WERI-Rb-1 (cell line): ENCODE measurements at regions not wholly inside any gene's neighbourhood (a gene's known extent, or its start where the extent isn't known, plus 50 kb on each side); places are given as distances from the start of the nearest gene placed in this dataset.

Experiments used
- DNase-seq: peaks from one replicate; pipeline ENCODE4 v3.0.0-alpha.2; 2020
- H3K27ac ChIP-seq: fragments of 250-450 bp; sonication (Bioruptor Pico); 2 replicates; pipeline ENCODE4 v1.5.1; 2020; ENCODE audit warnings: mild to moderate bottlenecking, moderate library complexity
- H3K27me3 ChIP-seq: fragments of 250-450 bp; sonication (Bioruptor Pico); 2 replicates; pipeline ENCODE4 v1.5.1; 2021; ENCODE audit warnings: mild to moderate bottlenecking, low read depth, moderate library complexity; ENCODE audit not compliant: insufficient read depth, severe bottlenecking
- H3K36me3 ChIP-seq: fragments of 250-450 bp; sonication (Bioruptor Pico); 2 replicates; pipeline ENCODE4 v1.5.1; 2020; ENCODE audit warnings: mild to moderate bottlenecking, moderate library complexity
- H3K4me3 ChIP-seq: 2 replicates; pipeline ENCODE4 v1.5.1; 2011; ENCODE audit warnings: low read depth, mild to moderate bottlenecking, control low read depth, low read length
- H3K9me3 ChIP-seq: fragments of 250-450 bp; sonication (Bioruptor Pico); 2 replicates; pipeline ENCODE4 v1.5.1; 2021; ENCODE audit warnings: mild to moderate bottlenecking, moderate library complexity; ENCODE audit not compliant: severe bottlenecking
- TF ChIP-seq, protein P1 (sequence below): IDR thresholded peaks from 2 replicates; pipeline ENCODE4 v1.5.1; 2011; ENCODE audit warnings: low read depth, mild to moderate bottlenecking, control low read depth, inconsistent platforms, low read length

DNA sequence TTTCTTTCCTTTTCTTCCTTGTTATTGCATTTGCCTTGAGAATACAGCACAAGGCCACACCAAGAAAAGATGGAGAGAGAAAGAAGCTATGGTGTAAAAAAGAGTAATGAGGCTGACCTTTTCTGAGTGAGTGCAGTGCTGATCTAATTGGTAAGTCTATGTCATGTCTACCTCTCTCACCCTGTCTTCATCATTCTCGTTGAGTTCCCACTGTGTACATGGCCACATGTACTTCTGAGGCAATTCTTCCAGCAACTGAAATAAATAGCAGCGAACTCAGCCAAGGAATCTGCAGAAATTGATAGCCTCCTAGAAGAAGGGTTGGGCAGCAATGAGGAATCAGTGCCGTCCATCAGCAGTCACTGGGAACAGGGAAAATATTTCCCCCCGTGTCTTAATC lies 367.2 kb upstream of the SPTLC3 start:
- Histone ChIP-seq H3K27ac (no peak overlapping the region), H3K4me3 (no peak overlapping the region), H3K36me3 (no peaks in the 10 kb centered on the region), H3K27me3 (no peaks in the 10 kb centered on the region), H3K9me3 (no peaks in the 10 kb centered on the region)
- no peak for DNase-seq
- TF ChIP-seq, protein P1, sequence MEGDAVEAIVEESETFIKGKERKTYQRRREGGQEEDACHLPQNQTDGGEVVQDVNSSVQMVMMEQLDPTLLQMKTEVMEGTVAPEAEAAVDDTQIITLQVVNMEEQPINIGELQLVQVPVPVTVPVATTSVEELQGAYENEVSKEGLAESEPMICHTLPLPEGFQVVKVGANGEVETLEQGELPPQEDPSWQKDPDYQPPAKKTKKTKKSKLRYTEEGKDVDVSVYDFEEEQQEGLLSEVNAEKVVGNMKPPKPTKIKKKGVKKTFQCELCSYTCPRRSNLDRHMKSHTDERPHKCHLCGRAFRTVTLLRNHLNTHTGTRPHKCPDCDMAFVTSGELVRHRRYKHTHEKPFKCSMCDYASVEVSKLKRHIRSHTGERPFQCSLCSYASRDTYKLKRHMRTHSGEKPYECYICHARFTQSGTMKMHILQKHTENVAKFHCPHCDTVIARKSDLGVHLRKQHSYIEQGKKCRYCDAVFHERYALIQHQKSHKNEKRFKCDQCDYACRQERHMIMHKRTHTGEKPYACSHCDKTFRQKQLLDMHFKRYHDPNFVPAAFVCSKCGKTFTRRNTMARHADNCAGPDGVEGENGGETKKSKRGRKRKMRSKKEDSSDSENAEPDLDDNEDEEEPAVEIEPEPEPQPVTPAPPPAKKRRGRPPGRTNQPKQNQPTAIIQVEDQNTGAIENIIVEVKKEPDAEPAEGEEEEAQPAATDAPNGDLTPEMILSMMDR: no peak

DNA sequence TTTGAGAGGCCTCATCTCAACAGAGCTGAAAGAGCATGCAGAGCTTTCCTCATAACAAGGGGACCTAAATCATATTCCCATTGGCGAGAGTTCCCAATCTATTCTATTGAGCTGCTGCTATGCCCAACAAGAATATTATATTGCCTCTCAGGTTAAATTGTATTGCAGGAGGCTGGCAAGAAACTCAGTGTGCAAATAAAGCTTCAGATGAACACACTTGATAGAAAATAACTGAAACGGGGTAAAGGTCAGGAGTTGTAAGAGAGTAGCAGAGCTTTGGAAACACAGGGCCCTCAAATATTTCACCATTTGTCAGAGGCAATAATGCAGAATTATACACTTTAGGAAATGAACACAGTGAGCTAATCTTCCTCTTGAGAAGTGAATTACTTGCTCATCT lies 364.3 kb upstream of the SPTLC3 start:
- Histone ChIP-seq H3K36me3 (no peaks in the 10 kb centered on the region), H3K27me3 (no peaks in the 10 kb centered on the region), H3K4me3 (no peak overlapping the region), H3K27ac (no peak overlapping the region), H3K9me3 (no peaks in the 10 kb centered on the region)
- TF ChIP-seq, protein P1: no peak
- no peak for DNase-seq

DNA sequence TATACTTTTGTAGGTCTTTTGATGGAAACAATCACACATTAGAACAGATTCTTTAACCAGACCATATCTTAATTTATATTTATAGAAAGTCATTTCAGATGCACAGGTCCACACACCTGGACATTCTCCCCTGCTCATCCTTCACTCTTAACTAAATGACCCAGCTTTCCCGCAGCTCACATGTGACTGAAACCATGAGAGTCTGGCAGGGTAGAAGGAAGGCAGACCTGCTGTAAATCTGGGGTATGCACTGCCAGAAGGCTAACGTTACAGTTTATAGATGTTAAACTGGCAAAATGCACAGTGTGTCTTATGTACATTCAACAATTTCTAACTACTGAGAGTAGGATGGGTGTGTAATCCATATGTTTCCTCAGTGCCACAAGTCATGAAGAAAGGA lies 359.5 kb upstream of the SPTLC3 start:
- no peak overlapping the region for H3K27ac ChIP-seq
- TF ChIP-seq, protein P1: no peak
- no peak for DNase-seq
- no peaks in the 10 kb centered on the region for H3K36me3 ChIP-seq
- no peak overlapping the region for H3K4me3 ChIP-seq
- H3K27me3 ChIP-seq: no peaks in the 10 kb centered on the region
- H3K9me3 ChIP-seq: no peaks in the 10 kb centered on the region

DNA sequence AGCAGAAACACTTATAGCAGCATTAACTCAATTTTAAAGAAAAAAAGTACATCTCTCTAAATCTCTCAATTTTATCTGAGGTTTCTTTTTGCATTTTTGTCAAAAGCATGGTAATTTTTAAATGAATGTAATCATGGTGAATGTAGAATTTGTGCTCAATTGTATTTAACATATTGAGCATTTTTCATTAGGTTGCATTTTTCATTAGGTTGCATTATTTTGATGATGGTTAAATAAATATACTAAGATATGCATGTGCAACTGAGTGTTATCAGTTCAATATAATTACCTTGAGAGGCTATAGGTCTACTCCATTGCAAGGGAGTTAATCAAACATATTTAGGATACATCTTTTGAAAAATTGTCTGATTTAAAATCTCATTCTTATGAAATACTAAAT lies 355.1 kb upstream of the SPTLC3 start:
- no peak overlapping the region for H3K4me3 ChIP-seq
- no peaks in the 10 kb centered on the region for H3K9me3 ChIP-seq
- H3K36me3 ChIP-seq: no peaks in the 10 kb centered on the region
- DNase-seq: no peak
- no peaks in the 10 kb centered on the region for H3K27me3 ChIP-seq
- TF ChIP-seq, protein P1: no peak
- H3K27ac ChIP-seq: no peak overlapping the region

DNA sequence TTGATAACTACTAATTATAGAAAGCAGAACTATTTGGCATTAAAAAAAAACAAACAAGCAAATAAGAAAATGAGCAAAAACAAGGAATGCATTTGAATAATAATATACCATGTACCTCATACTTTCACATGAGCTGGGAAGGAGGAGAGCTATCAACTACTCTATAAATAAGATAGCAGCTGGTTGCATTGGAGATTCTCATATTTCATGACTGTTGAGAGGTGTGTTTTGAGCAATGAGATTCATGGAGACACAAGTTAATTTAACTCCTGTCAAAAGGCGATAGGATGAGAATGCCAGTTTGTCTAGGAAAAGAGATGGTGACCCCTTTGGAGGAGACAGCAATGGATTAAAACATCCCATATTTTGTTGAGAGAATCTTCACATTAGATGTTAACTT lies 348.8 kb upstream of the SPTLC3 start:
- Histone ChIP-seq H3K27me3 (no peaks in the 10 kb centered on the region), H3K27ac (no peak overlapping the region), H3K36me3 (no peaks in the 10 kb centered on the region), H3K4me3 (no peak overlapping the region), H3K9me3 (no peaks in the 10 kb centered on the region)
- DNase-seq: no peak
- TF ChIP-seq, protein P1: no peak

DNA sequence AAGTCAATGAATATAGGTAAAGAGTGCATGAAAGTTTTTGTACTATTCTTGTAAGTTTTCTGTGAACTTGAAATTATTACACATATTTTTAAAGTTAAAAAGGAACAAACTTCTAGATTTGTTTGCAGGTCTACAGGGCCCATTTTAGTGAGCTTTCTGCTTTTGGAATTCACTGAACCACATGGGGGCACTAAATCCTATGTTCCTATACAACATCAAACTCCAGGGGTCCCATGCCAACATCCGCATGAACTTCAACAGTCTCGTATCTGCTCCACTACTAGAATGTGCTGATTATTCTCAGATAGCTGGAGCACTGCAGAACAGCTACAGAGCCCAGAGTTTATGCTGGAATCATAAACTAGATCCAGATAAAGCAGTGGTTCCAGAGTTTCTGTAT lies 347.9 kb upstream of the SPTLC3 start:
- Histone ChIP-seq H3K27ac (no peak overlapping the region), H3K4me3 (no peak overlapping the region), H3K9me3 (no peaks in the 10 kb centered on the region), H3K27me3 (no peaks in the 10 kb centered on the region), H3K36me3 (no peaks in the 10 kb centered on the region)
- TF ChIP-seq, protein P1: peak; percentile 29; the same call in 1 of the 2 replicates
- DNase-seq: peak; percentile 9
